A204.1 (cell line): ENCODE measurements at regions not wholly inside any gene's neighbourhood (a gene's known extent, or its start where the extent isn't known, plus 50 kb on each side); places are given as distances from the start of the nearest gene placed in this dataset.
A peak's percentile ranks its signal among the peaks of the same experiment; 100 is the strongest.
"Not testable (repeated sequence)": the region's sequence is repeated elsewhere in the genome, so short reads cannot be mapped to it uniquely, and the experiment has no call there.

ENCODE experiments used
- FAIRE-seq: peaks from 2 replicates; lab custom pipeline; 2012; peaks lifted over from hg19 to GRCh38; lab: Jason Lieb, UNC

DNA sequence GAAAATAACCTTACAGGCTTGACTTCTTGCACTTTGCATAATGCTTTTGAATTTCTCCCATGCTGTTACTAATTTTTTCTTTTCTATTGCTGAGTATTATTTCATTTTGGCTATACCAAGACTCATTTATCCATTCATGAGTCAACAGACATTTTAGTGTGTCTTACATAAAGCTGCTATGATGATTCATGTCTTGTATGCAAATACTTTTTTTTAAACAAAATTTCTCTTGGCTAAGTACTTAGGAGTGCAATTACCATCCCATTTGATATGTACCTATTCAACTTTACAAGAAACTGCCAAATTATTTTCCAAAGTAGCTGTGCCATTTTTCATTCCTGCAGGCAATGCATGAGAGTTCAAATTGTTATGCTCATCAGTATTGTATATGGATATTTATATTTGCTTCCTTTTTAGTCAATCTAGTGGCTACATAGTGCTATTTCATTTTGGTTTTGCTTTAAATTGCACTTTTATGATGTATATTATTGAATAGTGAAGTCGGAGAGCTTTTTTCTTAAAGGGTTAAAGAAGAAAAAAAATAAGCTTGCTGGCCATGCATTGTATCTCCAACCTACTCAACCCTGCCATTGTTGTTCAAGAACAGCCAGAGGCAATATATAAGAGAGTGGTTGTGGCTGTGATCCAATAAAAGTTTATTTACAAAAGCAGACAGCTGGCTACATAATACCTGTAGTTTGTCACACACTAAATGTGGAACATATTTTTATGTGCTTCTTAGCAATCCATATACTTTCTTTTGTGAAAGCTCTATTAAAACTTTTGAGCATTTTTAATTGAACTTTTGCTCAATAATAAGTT is 862.8 kb downstream of the KCNT2 start:
- FAIRE-seq, result no peak

- no peak for FAIRE-seq
Measured at GRCh38 chr1:195744256-195744655, 864.0 kb downstream of the KCNT2 start.

- FAIRE-seq, result no peak
Measured at GRCh38 chr1:195740862-195741261, 867.4 kb downstream of the KCNT2 start.

DNA sequence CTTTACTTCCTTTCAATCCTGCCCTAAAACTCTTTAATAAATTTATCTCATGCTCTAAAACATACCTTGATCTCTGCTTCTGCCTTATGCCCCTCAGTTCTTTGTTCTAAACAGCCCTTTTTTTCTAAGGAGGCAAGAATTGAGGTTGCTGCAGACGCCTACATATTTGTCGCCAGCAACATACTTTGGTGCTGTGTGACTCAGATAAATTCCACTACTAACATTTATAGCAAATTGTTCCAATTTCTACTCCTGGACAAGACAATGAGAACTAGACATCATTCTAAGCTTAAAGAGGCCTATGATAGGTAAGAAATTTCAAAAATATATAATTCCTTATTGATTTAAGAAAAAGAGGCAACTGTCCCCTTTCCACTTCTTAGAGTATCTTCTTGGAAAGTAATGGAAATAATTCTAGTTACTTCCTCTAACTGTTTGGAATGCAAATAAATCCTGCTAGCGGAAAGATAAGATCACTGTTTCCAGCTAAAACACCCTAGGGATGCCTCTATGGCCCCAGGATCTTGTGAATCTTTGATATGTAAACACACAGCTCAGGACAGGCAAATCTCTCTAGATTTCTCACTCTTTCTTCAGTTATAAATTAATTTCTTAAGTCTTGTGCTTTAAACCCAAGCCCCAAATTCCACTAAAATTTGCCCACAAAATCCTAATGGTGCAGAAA is 869.1 kb downstream of the KCNT2 start:
- FAIRE-seq, result no peak

DNA sequence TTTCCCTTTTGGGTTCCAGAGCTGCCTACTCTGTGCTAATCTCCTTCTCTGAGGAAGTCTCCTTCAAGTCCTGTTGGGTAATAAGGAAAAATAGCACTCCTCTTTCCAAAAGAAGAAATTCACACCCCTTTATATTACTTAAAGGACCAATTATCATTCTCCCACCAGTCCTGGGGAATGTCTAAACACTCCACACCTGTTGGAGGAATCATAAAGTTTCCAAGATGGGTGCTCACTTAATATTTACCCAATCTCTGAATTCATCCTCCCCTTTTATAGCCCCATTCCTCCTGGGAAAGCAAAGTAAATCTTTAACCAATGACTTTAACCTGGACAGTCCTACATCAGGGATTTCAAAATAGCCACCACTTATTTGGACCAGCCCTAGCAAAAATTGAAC is 873.1 kb downstream of the KCNT2 start:
- no peak for FAIRE-seq

GRCh38 chr1:195733826-195734225 is 874.4 kb downstream of the KCNT2 start:
- no peak for FAIRE-seq

GRCh38 chr1:195733408-195733807 is 874.8 kb downstream of the KCNT2 start:
- no peak for FAIRE-seq

GRCh38 chr1:195731385-195731784 is 876.9 kb downstream of the KCNT2 start:
- FAIRE-seq, result peak; percentile 39

DNA sequence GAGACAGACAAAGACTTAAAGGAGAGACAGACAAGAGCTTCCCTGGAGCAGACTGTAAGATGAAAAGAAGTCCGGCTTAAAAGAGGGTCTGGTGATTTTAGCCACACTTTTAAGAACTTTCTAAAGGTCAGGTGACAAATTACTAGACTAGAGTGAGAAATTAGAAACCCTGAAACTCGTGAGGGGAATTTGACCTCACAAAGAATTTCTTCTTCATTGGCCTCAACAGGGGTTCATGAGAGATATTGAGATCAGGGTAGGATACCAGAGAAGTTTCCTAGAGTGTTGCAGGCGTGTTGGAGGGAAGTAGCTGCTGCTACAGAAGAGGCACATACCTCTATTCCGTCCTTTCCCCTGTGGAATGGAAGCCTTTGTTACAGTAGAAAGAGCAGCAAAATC is 884.4 kb downstream of the KCNT2 start:
- FAIRE-seq, result no peak

- FAIRE-seq, result not testable (repeated sequence)
Measured at GRCh38 chr1:195722852-195723795, 885.1 kb downstream of the KCNT2 start.

- not testable (repeated sequence) for FAIRE-seq
Measured at GRCh38 chr1:195722146-195722545, 886.1 kb downstream of the KCNT2 start.

DNA sequence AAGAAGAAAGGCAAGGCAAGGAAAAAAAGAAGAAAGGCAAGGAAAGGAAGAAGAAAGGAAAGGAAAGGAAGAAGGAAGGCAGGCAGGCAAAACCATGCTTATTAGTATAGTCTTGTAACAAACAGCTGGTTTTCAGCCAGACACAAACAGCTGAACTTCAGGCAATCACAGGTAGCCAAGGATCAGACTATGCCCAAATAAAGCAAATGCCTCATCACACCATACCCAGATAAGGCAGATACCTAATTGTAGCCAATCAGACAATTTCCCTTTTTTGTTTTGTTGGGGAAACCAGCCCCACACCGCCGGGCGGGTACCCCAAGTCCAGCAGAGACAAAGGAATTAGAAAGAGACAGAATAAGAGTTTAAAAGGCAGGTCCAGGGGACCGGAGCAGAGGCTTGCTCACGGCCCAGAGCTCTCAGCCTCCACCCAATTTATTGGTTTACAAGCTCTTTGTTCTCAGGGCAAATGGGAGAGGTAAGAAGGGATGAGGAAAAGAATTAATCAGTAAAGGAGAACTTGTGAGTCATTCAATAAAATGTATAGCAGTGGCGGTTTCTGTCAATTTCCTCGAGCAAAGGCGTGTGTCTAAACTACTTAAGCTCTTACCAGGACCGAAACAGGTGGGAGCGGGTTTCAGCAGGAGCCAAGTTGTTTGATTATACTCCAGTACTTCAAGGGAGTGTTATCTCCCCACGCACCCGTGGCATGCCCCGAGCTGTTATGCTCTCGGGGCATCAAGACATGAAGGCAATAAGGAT is 886.8 kb downstream of the KCNT2 start:
- FAIRE-seq, result no peak

DNA sequence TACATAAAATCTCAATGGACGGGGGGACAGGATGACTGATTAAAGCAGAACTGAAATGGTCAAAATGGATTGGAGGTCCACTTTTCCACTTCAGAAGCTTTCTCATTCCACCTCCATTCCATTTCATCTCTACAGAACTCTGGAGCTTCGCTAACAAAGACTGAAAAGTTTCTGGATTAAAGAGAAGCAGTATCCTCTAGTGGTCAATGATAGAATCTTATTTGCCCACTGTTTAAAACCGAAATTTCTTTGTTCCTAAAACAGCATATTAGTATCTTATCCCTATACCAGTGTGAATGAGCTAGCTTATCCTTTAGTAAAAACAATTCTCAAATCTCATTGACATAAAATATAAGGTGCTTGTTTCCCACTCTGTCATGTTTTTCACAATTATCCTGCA is 890.6 kb downstream of the KCNT2 start:
- FAIRE-seq, result peak; percentile 89

- FAIRE-seq, result no peak
Measured at GRCh38 chr1:195715652-195716051, 892.6 kb downstream of the KCNT2 start.

DNA sequence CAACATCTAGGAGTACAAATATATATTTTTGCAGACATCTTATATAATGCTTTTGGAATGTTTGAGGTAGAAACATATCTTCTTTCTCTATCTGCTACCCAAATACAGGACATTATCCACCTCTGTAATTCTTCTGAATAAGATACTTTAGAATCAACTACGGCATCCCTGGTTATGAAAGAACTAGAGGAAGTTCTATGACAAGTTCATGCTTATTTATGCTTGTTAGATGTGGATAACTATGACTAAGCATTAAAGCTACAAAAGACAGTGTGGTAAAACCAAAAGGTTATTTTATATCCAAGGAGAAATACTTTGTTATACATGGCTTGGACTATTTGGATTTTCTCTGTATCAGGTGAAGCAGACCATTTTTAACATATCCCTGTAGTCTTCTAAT is 894.0 kb downstream of the KCNT2 start:
- FAIRE-seq, result no peak

GRCh38 chr1:195709821-195710220 is 898.4 kb downstream of the KCNT2 start:
- FAIRE-seq, result no peak

DNA sequence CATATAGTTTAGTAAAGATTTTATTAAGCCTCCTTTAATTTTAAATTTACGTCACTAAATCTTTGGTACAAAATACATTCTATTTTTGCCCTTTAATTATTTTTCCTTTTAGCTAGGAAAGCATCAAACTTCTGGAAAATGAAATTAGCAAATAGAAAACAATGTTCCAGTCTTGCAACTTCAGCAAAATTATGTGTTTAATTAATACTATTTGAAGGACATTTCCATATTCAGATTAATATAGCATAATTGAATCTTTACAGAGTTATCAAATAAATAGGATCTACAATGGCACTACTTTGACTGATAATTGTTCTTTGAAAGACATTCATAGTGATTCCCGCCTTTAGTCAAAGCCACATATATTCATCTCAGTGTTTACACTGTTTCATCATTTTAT is 904.2 kb downstream of the KCNT2 start:
- no peak for FAIRE-seq

- FAIRE-seq, result no peak
Measured at GRCh38 chr1:195701149-195701548, 907.1 kb downstream of the KCNT2 start.

- FAIRE-seq, result no peak
Measured at GRCh38 chr1:195697130-195697529, 911.1 kb downstream of the KCNT2 start.

GRCh38 chr1:195686764-195687163 is 921.5 kb downstream of the KCNT2 start:
- no peak for FAIRE-seq

DNA sequence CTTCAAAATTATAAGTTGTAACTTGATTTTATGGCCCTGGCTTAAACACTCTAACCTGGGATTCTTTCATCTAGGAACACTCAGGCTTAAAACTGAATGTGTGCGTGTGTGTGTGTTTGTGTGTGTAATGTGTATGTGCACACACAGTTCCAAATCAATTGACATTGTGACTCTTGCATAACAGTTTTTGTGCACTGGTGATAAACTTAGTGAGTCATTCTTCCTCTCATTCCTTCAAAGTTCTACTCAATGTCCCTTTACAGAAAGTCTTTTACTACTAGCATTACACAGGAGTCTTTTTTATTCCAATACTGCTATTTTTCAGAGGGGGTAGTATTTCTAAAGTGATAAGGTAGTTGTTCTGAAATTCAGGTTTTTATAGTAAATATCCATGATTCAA is 943.6 kb downstream of the KCNT2 start:
- no peak for FAIRE-seq
